PC-3 (cell line): ENCODE measurements at regions not wholly inside any gene's neighbourhood (a gene's known extent, or its start where the extent isn't known, plus 50 kb on each side); places are given as distances from the start of the nearest gene placed in this dataset.

Experiments
- CTCF ChIP-seq: fragments of 300-600 bp; sonication (generic); conservative IDR thresholded peaks from 2 replicates; pipeline ENCODE4 v1.5.1; 2017; ENCODE audit warnings: antibody characterized with exemption, low read depth, mild to moderate bottlenecking, low read length
- EZH2 ChIP-seq: fragments of 300-600 bp; sonication (generic); IDR thresholded peaks from one replicate; pipeline ENCODE4 v1.6.1; 2017; ENCODE audit warnings: antibody characterized with exemption, mild to moderate bottlenecking, low read length; ENCODE audit not compliant: unreplicated experiment
- EZH2phosphoT487 ChIP-seq: fragments of 300-600 bp; sonication (generic); IDR thresholded peaks from 2 replicates; pipeline ENCODE4 v1.6.1; 2018; ENCODE audit warnings: mild to moderate bottlenecking, antibody characterized with exemption, low read length, borderline replicate concordance

GRCh38 chr5:152124409-152125041 lies 199.9 kb upstream of the GLRA1 start:
- TF ChIP-seq CTCF (no peak), EZH2phosphoT487 (no peak), EZH2 (no peak)
